H9 (cell line): ENCODE measurements at regions not wholly inside any gene's neighbourhood (a gene's known extent, or its start where the extent isn't known, plus 50 kb on each side); places are given as distances from the start of the nearest gene placed in this dataset.

ENCODE experiments used
- DNase-seq: peaks from one replicate; pipeline ENCODE4 v3.0.0-alpha.2; 2017
- H2AFZ ChIP-seq: one replicate; pipeline ENCODE4 v1.6.1; 2013; ENCODE audit warnings: mild to moderate bottlenecking, low read length, control low read depth, moderate library complexity
- H2AK5ac ChIP-seq: 2 replicates; pipeline ENCODE4 v1.6.1; 2013; ENCODE audit warnings: low read length, control low read depth, mixed read lengths; ENCODE audit not compliant: insufficient read length
- H2BK120ac ChIP-seq: one replicate; pipeline ENCODE4 v1.6.1; 2013; ENCODE audit warnings: low read depth, mild to moderate bottlenecking, low read length, control low read depth, inconsistent platforms; ENCODE audit not compliant: poor library complexity, severe bottlenecking
- H2BK12ac ChIP-seq: 2 replicates; pipeline ENCODE4 v1.6.1; 2013; ENCODE audit warnings: low read length, control low read depth, mixed read lengths, low read depth; ENCODE audit not compliant: insufficient read length
- H2BK15ac ChIP-seq: 2 replicates; pipeline ENCODE4 v1.6.1; 2013; ENCODE audit warnings: low read depth, low read length, control low read depth
- H2BK20ac ChIP-seq: one replicate; pipeline ENCODE4 v1.6.1; 2013; ENCODE audit warnings: low read depth, mild to moderate bottlenecking, low read length, control low read depth, inconsistent platforms; ENCODE audit not compliant: poor library complexity, severe bottlenecking
- H2BK5ac ChIP-seq: 2 replicates; pipeline ENCODE4 v1.6.1; 2013; ENCODE audit warnings: low read length, control low read depth, mixed read lengths; ENCODE audit not compliant: insufficient read length
- H3K14ac ChIP-seq: 2 replicates; pipeline ENCODE4 v1.6.1; 2013; ENCODE audit warnings: low read length, control low read depth; ENCODE audit not compliant: insufficient read depth
- H3K18ac ChIP-seq: 2 replicates; pipeline ENCODE4 v1.6.1; 2013; ENCODE audit warnings: low read depth, mild to moderate bottlenecking, mixed read lengths, low read length, control low read depth; ENCODE audit not compliant: insufficient read length
- H3K23ac ChIP-seq: 2 replicates; pipeline ENCODE4 v1.6.1; 2013; ENCODE audit warnings: low read length, control low read depth, mixed read lengths, low read depth; ENCODE audit not compliant: insufficient read length
- H3K23me2 ChIP-seq: 2 replicates; pipeline ENCODE4 v1.6.1; 2013; ENCODE audit warnings: low read depth, mild to moderate bottlenecking, mixed read lengths, low read length, control low read depth; ENCODE audit not compliant: insufficient read length, poor library complexity, severe bottlenecking
- H3K27ac ChIP-seq: 2 replicates; pipeline ENCODE4 v1.5.1; 2013; ENCODE audit warnings: low read length, control low read depth, mixed read lengths, low read depth; ENCODE audit not compliant: insufficient read length
- H3K27me3 ChIP-seq: 2 replicates; pipeline ENCODE4 v1.6.1; 2013; ENCODE audit warnings: low read length, control low read depth, inconsistent platforms; ENCODE audit not compliant: insufficient read depth
- H3K4ac ChIP-seq: 2 replicates; pipeline ENCODE4 v1.6.1; 2013; ENCODE audit warnings: low read depth, mild to moderate bottlenecking, control low read depth, inconsistent platforms, low read length, moderate library complexity
- H3K4me1 ChIP-seq: 2 replicates; pipeline ENCODE4 v1.6.1; 2013; ENCODE audit warnings: low read length, control low read depth, inconsistent platforms; ENCODE audit not compliant: insufficient read depth
- H3K4me2 ChIP-seq: 2 replicates; pipeline ENCODE4 v1.6.1; 2013; ENCODE audit warnings: low read length, control low read depth, mixed read lengths; ENCODE audit not compliant: insufficient read length, insufficient read depth
- H3K56ac ChIP-seq: 2 replicates; pipeline ENCODE4 v1.6.1; 2013; ENCODE audit warnings: low read depth, mild to moderate bottlenecking, mixed read lengths, low read length, control low read depth; ENCODE audit not compliant: insufficient read length
- H3K79me1 ChIP-seq: 2 replicates; pipeline ENCODE4 v1.6.1; 2013; ENCODE audit warnings: low read depth, mild to moderate bottlenecking, moderate library complexity, low read length, control low read depth, inconsistent platforms; ENCODE audit not compliant: insufficient read depth, poor library complexity, severe bottlenecking
- H3K79me2 ChIP-seq: 2 replicates; pipeline ENCODE4 v1.6.1; 2013; ENCODE audit warnings: low read length, control low read depth, inconsistent platforms; ENCODE audit not compliant: insufficient read depth
- H3K9ac ChIP-seq: 2 replicates; pipeline ENCODE4 v1.6.1; 2013; ENCODE audit warnings: low read length, control low read depth, mixed read lengths; ENCODE audit not compliant: insufficient read length; ENCODE audit errors: extremely low read depth
- H3K9me3 ChIP-seq: one replicate; pipeline ENCODE4 v1.6.1; 2013; ENCODE audit warnings: low read depth, low read length, inconsistent platforms; ENCODE audit not compliant: control insufficient read depth
- H3T11ph ChIP-seq: one replicate; pipeline ENCODE4 v1.6.1; 2013; ENCODE audit warnings: mild to moderate bottlenecking, low read length, control low read depth, inconsistent platforms
- H4K20me1 ChIP-seq: one replicate; pipeline ENCODE4 v1.6.1; 2013; ENCODE audit not compliant: control insufficient read depth, insufficient read length, insufficient read depth
- H4K5ac ChIP-seq: 2 replicates; pipeline ENCODE4 v1.6.1; 2013; ENCODE audit warnings: low read depth, mild to moderate bottlenecking, mixed read lengths, low read length, control low read depth; ENCODE audit not compliant: insufficient read length
- H4K8ac ChIP-seq: replicated peaks from 2 replicates; pipeline ENCODE4 v1.6.1; 2013; ENCODE audit warnings: low read length, control low read depth, mixed read lengths, low read depth; ENCODE audit not compliant: insufficient read length
- H4K91ac ChIP-seq: 2 replicates; pipeline ENCODE4 v1.6.1; 2013; ENCODE audit warnings: low read depth, mild to moderate bottlenecking, moderate library complexity, mixed read lengths, low read length, control low read depth; ENCODE audit not compliant: insufficient read length
- H3K27ac Mint-ChIP-seq, 3 experiments: 2 replicates in 2 of 3; 3 replicates in 1 of 3; pipeline ENCODE4 v1.8.0; 2020 to 2021; ENCODE audit warnings: mixed read lengths in 3 of 3, mild to moderate bottlenecking in 1 of 3, moderate library complexity in 1 of 3
- H3K27me3 Mint-ChIP-seq: 2 replicates; pipeline ENCODE4 v1.8.0; 2021; ENCODE audit warnings: low read depth, mild to moderate bottlenecking, moderate library complexity, mixed read lengths
- H3K36me3 Mint-ChIP-seq, 3 experiments: 2 replicates in 2 of 3; 3 replicates in 1 of 3; pipeline ENCODE4 v1.8.0; 2020 to 2021; ENCODE audit warnings: low read depth in 3 of 3, mixed read lengths in 3 of 3; ENCODE audit not compliant: insufficient read depth in 1 of 3
- H3K4me1 Mint-ChIP-seq, 2 experiments: 2 replicates each; pipeline ENCODE4 v1.8.0; 2020; ENCODE audit warnings: mixed read lengths in 2 of 2
- H3K4me3 Mint-ChIP-seq, 2 experiments: 2 replicates in 1 of 2; 3 replicates in 1 of 2; pipeline ENCODE4 v1.8.0; 2020 to 2021; ENCODE audit warnings: mild to moderate bottlenecking in 2 of 2, mixed read lengths in 2 of 2, moderate library complexity in 1 of 2
- H3K9me3 Mint-ChIP-seq, 2 experiments: 2 replicates in 1 of 2; 3 replicates in 1 of 2; pipeline ENCODE4 v1.8.0; 2020; ENCODE audit warnings: mild to moderate bottlenecking in 2 of 2, mixed read lengths in 2 of 2, moderate library complexity in 1 of 2
- CTCF ChIP-seq: fragments of 200-600 bp; sonication (generic); conservative IDR thresholded peaks from 3 replicates; pipeline ENCODE4 v1.8.0; 2021; ENCODE audit warnings: antibody characterized with exemption, mild to moderate bottlenecking
- WGBS: extraction: QIAGEN DNeasy Blood & Tissue Kit; methylation state at CpG from one replicate; pipeline ENCODE4 v1.1.7; 2013; ENCODE audit warnings: missing lambda C conversion rate, low lambda C conversion rate, mixed read lengths; ENCODE audit not compliant: insufficient read length; ENCODE audit errors: extremely low coverage; 5-methylcytosine and 5-hydroxymethylcytosine counted together

GRCh38 chr12:107847830-107848229 lies 73.3 kb downstream of the ASCL4 start:
- H3K56ac ChIP-seq, result no peak overlapping the region
- H3T11ph ChIP-seq, result no peak overlapping the region
- no peaks in the 10 kb centered on the region for H4K20me1 ChIP-seq
- H3K18ac ChIP-seq, result no peak overlapping the region
- no peak overlapping the region for H2BK120ac ChIP-seq
- no peak overlapping the region for H2BK5ac ChIP-seq
- TF ChIP-seq CTCF, result no peak
- no peak overlapping the region for H2AK5ac ChIP-seq
- H4K8ac ChIP-seq, result no peak overlapping the region
- H3K14ac ChIP-seq, result no peak overlapping the region
- Mint-ChIP-seq H3K4me3 (no peak overlapping the region), H3K27me3 (peaks cover 83% of the 10 kb centered on the region), H3K36me3 (no peaks in the 10 kb centered on the region; a peak in 1 of 7 replicates), H3K9me3 (peaks cover 0 to 8% of the 10 kb centered on the region in 2 experiments; a peak in 1 of 5 replicates), H3K27ac (no peak overlapping the region), H3K4me1 (peaks cover 3% of the 10 kb centered on the region in 2 experiments)
- no CpG with 5 or more reads among the region's 3 CpGs for WGBS
- no peak overlapping the region for H2BK12ac ChIP-seq
- H3K27ac ChIP-seq, result no peak overlapping the region
- H3K27me3 ChIP-seq, result peaks cover 4% of the 10 kb centered on the region; the same call in 1 of the 2 replicates
- no peak for DNase-seq
- no peak overlapping the region for H2BK15ac ChIP-seq
- no peak overlapping the region for H2BK20ac ChIP-seq
- H3K79me1 ChIP-seq, result no peaks in the 10 kb centered on the region
- H2AFZ ChIP-seq, result no peak overlapping the region
- H3K79me2 ChIP-seq, result no peaks in the 10 kb centered on the region
- H3K9me3 ChIP-seq, result no peaks in the 10 kb centered on the region
- H3K23me2 ChIP-seq, result peaks cover 15% of the 10 kb centered on the region
- H3K4me1 ChIP-seq, result no peaks in the 10 kb centered on the region
- H3K23ac ChIP-seq, result no peak overlapping the region
- H4K5ac ChIP-seq, result no peak overlapping the region
- H3K4ac ChIP-seq, result no peak overlapping the region
- H4K91ac ChIP-seq, result no peak overlapping the region
- H3K4me2 ChIP-seq, result no peak overlapping the region
- no peak overlapping the region for H3K9ac ChIP-seq
